ENCODE measurements at regions not wholly inside any gene's neighbourhood (a gene's known extent, or its start where the extent isn't known, plus 50 kb on each side); places are given as distances from the start of the nearest gene placed in this dataset.

- TF ChIP-seq, protein P1, sequence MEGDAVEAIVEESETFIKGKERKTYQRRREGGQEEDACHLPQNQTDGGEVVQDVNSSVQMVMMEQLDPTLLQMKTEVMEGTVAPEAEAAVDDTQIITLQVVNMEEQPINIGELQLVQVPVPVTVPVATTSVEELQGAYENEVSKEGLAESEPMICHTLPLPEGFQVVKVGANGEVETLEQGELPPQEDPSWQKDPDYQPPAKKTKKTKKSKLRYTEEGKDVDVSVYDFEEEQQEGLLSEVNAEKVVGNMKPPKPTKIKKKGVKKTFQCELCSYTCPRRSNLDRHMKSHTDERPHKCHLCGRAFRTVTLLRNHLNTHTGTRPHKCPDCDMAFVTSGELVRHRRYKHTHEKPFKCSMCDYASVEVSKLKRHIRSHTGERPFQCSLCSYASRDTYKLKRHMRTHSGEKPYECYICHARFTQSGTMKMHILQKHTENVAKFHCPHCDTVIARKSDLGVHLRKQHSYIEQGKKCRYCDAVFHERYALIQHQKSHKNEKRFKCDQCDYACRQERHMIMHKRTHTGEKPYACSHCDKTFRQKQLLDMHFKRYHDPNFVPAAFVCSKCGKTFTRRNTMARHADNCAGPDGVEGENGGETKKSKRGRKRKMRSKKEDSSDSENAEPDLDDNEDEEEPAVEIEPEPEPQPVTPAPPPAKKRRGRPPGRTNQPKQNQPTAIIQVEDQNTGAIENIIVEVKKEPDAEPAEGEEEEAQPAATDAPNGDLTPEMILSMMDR (IDR thresholded peaks at IDR 0.05): no peak
- TF ChIP-seq POLR2A (IDR thresholded peaks at IDR 0.05): no peak
These were observed 66.4 kb downstream of the GPR88 start for GRCh38 chr1:100604372-100604771.
